Omental fat pad (tissue), 3 donors: ENCODE measurements at regions not wholly inside any gene's neighbourhood (a gene's known extent, or its start where the extent isn't known, plus 50 kb on each side); places are given as distances from the start of the nearest gene placed in this dataset.

Experiments
- ATAC-seq: fragments of 150-250 bp; one replicate; pipeline ENCODE4 v1.9.1; 2016; ENCODE audit warnings: mild to moderate bottlenecking, moderate library complexity; ENCODE audit not compliant: low FRiP score
- DNase-seq: peaks from one replicate; pipeline ENCODE4 v3.0.0-alpha.2; 2019; ENCODE audit warnings: low spot score
- CTCF ChIP-seq, 3 donors: fragments of 450-650 bp; IDR thresholded peaks; one replicate each; pipeline ENCODE4 v1.5.1; 2016 to 2017; ENCODE audit warnings: antibody characterized with exemption in 3 of 3, mild to moderate bottlenecking in 3 of 3, moderate library complexity in 2 of 3

- TF ChIP-seq CTCF (IDR thresholded peaks at IDR 0.05): no peak
- no peak for ATAC-seq
Measured at GRCh38 chr4:16438986-16439385, 212.7 kb upstream of the TAPT1 start.

GRCh38 chr4:16437836-16438235 lies 211.6 kb upstream of the TAPT1 start:
- no peak for ATAC-seq
- no peak for DNase-seq
- TF ChIP-seq CTCF (IDR thresholded peaks at IDR 0.05): no peak

More at GRCh38 chr4:16438986-16439385, 212.7 kb upstream of the TAPT1 start:
- DNase-seq: no peak

GRCh38 chr4:16431866-16432265 lies 205.6 kb upstream of the TAPT1 start:
- DNase-seq (no peak), ATAC-seq (no peak)
- TF ChIP-seq CTCF (IDR thresholded peaks at IDR 0.05): no peak

GRCh38 chr4:16418814-16419213 lies 192.5 kb upstream of the TAPT1 start:
- DNase-seq: no peak
- TF ChIP-seq CTCF (IDR thresholded peaks at IDR 0.05): no peak
- no peak for ATAC-seq

GRCh38 chr4:16417198-16417597 lies 190.9 kb upstream of the TAPT1 start:
- ATAC-seq: no peak
- no peak for TF ChIP-seq CTCF (IDR thresholded peaks at IDR 0.05)

GRCh38 chr4:16416601-16417000 lies 190.3 kb upstream of the TAPT1 start:
- no peak for TF ChIP-seq CTCF (IDR thresholded peaks at IDR 0.05)
- DNase-seq: no peak
- ATAC-seq: no peak

More at GRCh38 chr4:16417198-16417597, 190.9 kb upstream of the TAPT1 start:
- no peak for DNase-seq

GRCh38 chr4:16415751-16416150 lies 189.5 kb upstream of the TAPT1 start:
- TF ChIP-seq CTCF (IDR thresholded peaks at IDR 0.05): no peak
- no peak for ATAC-seq

More at GRCh38 chr4:16415751-16416150, 189.5 kb upstream of the TAPT1 start:
- DNase-seq: no peak
